CD14-positive monocyte (primary cell): ENCODE measurements at regions not wholly inside any gene's neighbourhood (a gene's known extent, or its start where the extent isn't known, plus 50 kb on each side); places are given as distances from the start of the nearest gene placed in this dataset.

Experiments
- DNase-seq, 3 donors: peaks; one replicate each; pipeline ENCODE4 v3.0.0-alpha.2; 2011 to 2022
- H2AFZ ChIP-seq: 2 replicates; pipeline ENCODE4 v1.6.0; 2012; ENCODE audit warnings: mild to moderate bottlenecking, low read depth, low read length, inconsistent platforms; ENCODE audit not compliant: insufficient read depth, poor library complexity, severe bottlenecking
- H3K27ac ChIP-seq, 2 donors: 1 replicate in 1 of 2; 2 replicates in 1 of 2; pipeline ENCODE4 v1.5.1; 2012 to 2013; ENCODE audit warnings: low read length in 2 of 2, control low read depth in 1 of 2, inconsistent platforms in 1 of 2, low read depth in 1 of 2, mild to moderate bottlenecking in 1 of 2
- H3K27me3 ChIP-seq, 2 donors: one replicate each; pipeline versions ENCODE4 v1.6.0 to v1.6.1; 2011 to 2013; ENCODE audit warnings: low read length in 2 of 2; ENCODE audit not compliant: control insufficient read depth in 2 of 2, insufficient read depth in 2 of 2
- H3K36me3 ChIP-seq, 2 donors: replicated peaks in 1 of 2; 1 replicate in 1 of 2; 2 replicates in 1 of 2; pipeline versions ENCODE4 v1.5.1 to v1.6.1; 2012 to 2013; ENCODE audit warnings: low read length in 2 of 2, control low read depth in 1 of 2, inconsistent platforms in 1 of 2, mild to moderate bottlenecking in 1 of 2; ENCODE audit not compliant: insufficient read depth in 2 of 2, control insufficient read depth in 1 of 2
- H3K4me1 ChIP-seq, 2 donors: 1 replicate in 1 of 2; 2 replicates in 1 of 2; pipeline versions ENCODE4 v1.5.1 to v1.6.1; 2012 to 2013; ENCODE audit warnings: low read length in 2 of 2, control low read depth in 1 of 2, inconsistent platforms in 1 of 2, mild to moderate bottlenecking in 1 of 2, moderate library complexity in 1 of 2; ENCODE audit not compliant: insufficient read depth in 2 of 2, control insufficient read depth in 1 of 2
- H3K4me2 ChIP-seq: replicated peaks from 2 replicates; pipeline ENCODE3; 2012; ENCODE audit warnings: low read length, moderate library complexity, mild to moderate bottlenecking; ENCODE audit not compliant: poor library complexity, severe bottlenecking; ENCODE audit errors: extremely low read depth
- H3K4me3 ChIP-seq, 3 experiments: fragments of 200-600 bp in 1 of 3; sonication (generic) in 1 of 3; replicated peaks in 1 of 3; 1 replicate in 2 of 3; 2 replicates in 1 of 3; pipeline ENCODE4 v1.5.1; 2011 to 2013; ENCODE audit warnings: low read length in 3 of 3, mild to moderate bottlenecking in 3 of 3, control low read depth in 2 of 3, low read depth in 2 of 3, inconsistent platforms in 1 of 3, moderate library complexity in 1 of 3
- H3K79me2 ChIP-seq: 2 replicates; pipeline ENCODE4 v1.6.0; 2012; ENCODE audit warnings: mild to moderate bottlenecking, control low read depth, inconsistent platforms, low read length, moderate library complexity; ENCODE audit not compliant: insufficient read depth
- H3K9ac ChIP-seq: 2 replicates; pipeline ENCODE4 v1.6.0; 2017; ENCODE audit warnings: low read length, mild to moderate bottlenecking; ENCODE audit not compliant: insufficient read depth, poor library complexity, severe bottlenecking
- H3K9me3 ChIP-seq, 2 donors: replicated peaks in 1 of 2; 1 replicate in 1 of 2; 2 replicates in 1 of 2; pipeline versions ENCODE4 v1.5.1 to v1.6.1; 2012 to 2013; ENCODE audit warnings: low read length in 2 of 2, control low read depth in 1 of 2; ENCODE audit not compliant: control insufficient read depth in 1 of 2, insufficient read depth in 1 of 2
- H4K20me1 ChIP-seq: 2 replicates; pipeline ENCODE4 v1.6.0; 2012; ENCODE audit warnings: mild to moderate bottlenecking, low read length, control low read depth, moderate library complexity; ENCODE audit not compliant: insufficient read depth
- H3K27ac Mint-ChIP-seq, 7 donors: one replicate each; pipeline ENCODE4 v1.8.0; 2020; ENCODE audit warnings: mild to moderate bottlenecking in 7 of 7, mixed read lengths in 7 of 7, moderate library complexity in 6 of 7, inconsistent platforms in 2 of 7
- H3K27me3 Mint-ChIP-seq, 3 donors: one replicate each; pipeline ENCODE4 v1.8.0; 2021 to 2022; ENCODE audit warnings: low read depth in 3 of 3, mild to moderate bottlenecking in 3 of 3, mixed read lengths in 3 of 3, moderate library complexity in 3 of 3, inconsistent platforms in 1 of 3
- H3K36me3 Mint-ChIP-seq, 2 donors: one replicate each; pipeline ENCODE4 v1.8.0; 2020; ENCODE audit warnings: mixed read lengths in 2 of 2, inconsistent platforms in 1 of 2, mild to moderate bottlenecking in 1 of 2
- H3K4me1 Mint-ChIP-seq: one replicate; pipeline ENCODE4 v1.8.0; 2020; ENCODE audit warnings: mild to moderate bottlenecking, mixed read lengths
- H3K4me3 Mint-ChIP-seq, 2 donors: one replicate each; pipeline ENCODE4 v1.8.0; 2020; ENCODE audit warnings: mild to moderate bottlenecking in 2 of 2, mixed read lengths in 2 of 2, moderate library complexity in 1 of 2
- H3K9me3 Mint-ChIP-seq, 7 donors: one replicate each; pipeline ENCODE4 v1.8.0; 2020 to 2022; ENCODE audit warnings: mixed read lengths in 7 of 7, mild to moderate bottlenecking in 6 of 7, moderate library complexity in 6 of 7, inconsistent platforms in 2 of 7
- CTCF ChIP-seq: fragments of 200-600 bp; IDR thresholded peaks from one replicate; pipeline ENCODE4 v1.8.0; 2022; ENCODE audit warnings: antibody characterized with exemption, mild to moderate bottlenecking
- WGBS: methylation state at CpG from one replicate; pipeline ENCODE4 v1.1.5; 2013; ENCODE audit warnings: missing lambda C conversion rate; ENCODE audit not compliant: insufficient coverage; 5-methylcytosine and 5-hydroxymethylcytosine counted together
- intact Hi-C, 2 donors: fragments of 100-400 bp; cut with micrococcal nuclease; formaldehyde crosslinking; loops; one replicate each; pipeline versions ENCODE4 v1.15.0 to v1.15.1; 2023

- Histone ChIP-seq H3K36me3 (no peaks in the 10 kb centered on the region), H3K9ac (no peak overlapping the region), H3K79me2 (no peaks in the 10 kb centered on the region), H2AFZ (no peak overlapping the region), H3K27me3 (no peaks in the 10 kb centered on the region), H3K4me3 (no peak overlapping the region), H4K20me1 (no peaks in the 10 kb centered on the region), H3K4me2 (no peak overlapping the region), H3K4me1 (no peaks in the 10 kb centered on the region), H3K27ac (no peak overlapping the region), H3K9me3 (no peaks in the 10 kb centered on the region)
- no peak for TF ChIP-seq CTCF
- peaks cover 3 to 17% (median 10%) of the 10 kb centered on the region in 3 donors for H3K27me3 Mint-ChIP-seq
- WGBS, result 84% methylated on average over 13 of the region's 17 CpGs
- no peak overlapping the region for H3K4me3 Mint-ChIP-seq
- intact Hi-C loops, result no loop called here
- H3K27ac Mint-ChIP-seq, result no peak overlapping the region
- DNase-seq, result no peak
- peaks cover 3% of the 10 kb centered on the region for H3K4me1 Mint-ChIP-seq
- H3K9me3 Mint-ChIP-seq, result peaks cover 0 to 2% (median 0%) of the 10 kb centered on the region in 7 donors
- no peaks in the 10 kb centered on the region for H3K36me3 Mint-ChIP-seq
These were observed 194.2 kb downstream of the INHBB start for GRCh38 chr2:120539937-120540718.

GRCh38 chr2:120540719-120541552 lies 194.7 kb upstream of the GLI2 start:
- Histone ChIP-seq H3K36me3 (no peaks in the 10 kb centered on the region), H3K4me3 (no peak overlapping the region), H2AFZ (no peak overlapping the region), H3K9me3 (no peaks in the 10 kb centered on the region), H3K27ac (no peak overlapping the region), H3K4me1 (no peaks in the 10 kb centered on the region), H3K79me2 (no peaks in the 10 kb centered on the region), H3K9ac (no peak overlapping the region), H3K4me2 (no peak overlapping the region), H3K27me3 (no peaks in the 10 kb centered on the region), H4K20me1 (no peaks in the 10 kb centered on the region)
- Mint-ChIP-seq H3K27me3 (peaks cover 3 to 20% (median 7%) of the 10 kb centered on the region in 3 donors), H3K9me3 (peaks cover 0 to 1% (median 0%) of the 10 kb centered on the region in 7 donors), H3K36me3 (no peaks in the 10 kb centered on the region), H3K4me3 (no peak overlapping the region), H3K4me1 (peaks cover 3% of the 10 kb centered on the region), H3K27ac (no peak overlapping the region)
- WGBS, result 92% methylated on average over 10 of the region's 13 CpGs
- DNase-seq, result no peak
- no peak for TF ChIP-seq CTCF
- intact Hi-C loops, result no loop called here
